ENCODE measurements at regions not wholly inside any gene's neighbourhood (a gene's known extent, or its start where the extent isn't known, plus 50 kb on each side); places are given as distances from the start of the nearest gene placed in this dataset.
A peak's percentile ranks its signal among the peaks of the same experiment; 100 is the strongest.

- FAIRE-seq (no peak), DNase-seq (ENCODE audit: low read depth in 1 of 2, low spot score in 2 of 2) (peak in 1 of 2 experiments; percentile 61)
- H3K4me2 ChIP-seq (ENCODE audit: insufficient read depth in 1 of 2, low read depth in 2 of 2, low read length in 2 of 2): peak overlapping the region; percentile 87 to 92
- H2BK15ac ChIP-seq (ENCODE audit: low read length): no peak overlapping the region
- no peak overlapping the region for H2BK5ac ChIP-seq (ENCODE audit: low read depth, low read length)
- no peak overlapping the region for H4K5ac ChIP-seq (ENCODE audit: insufficient read length, low read depth, low read length)
- 8% methylated on average over 11 of the region's 25 CpGs; no CpG with 5 or more reads in 1 of the 2 experiments for WGBS, 2 experiments (ENCODE audit: extremely low coverage in 1 of 2, insufficient coverage in 1 of 2, insufficient read length in 1 of 2, insufficient replicate concordance in 2 of 2, low coverage in 1 of 2, low lambda C conversion rate in 2 of 2, missing lambda C conversion rate in 1 of 2)
- H4K20me1 ChIP-seq (replicated peaks in 1 of 2; ENCODE audit: control insufficient read depth in 1 of 2, insufficient read depth in 2 of 2, low read length in 2 of 2): peaks cover 2 to 19% of the 10 kb centered on the region in 2 experiments
- H4K8ac ChIP-seq (ENCODE audit: extremely low read depth, insufficient read depth, low read length): no peak overlapping the region
- H3K36me3 ChIP-seq (ENCODE audit: control insufficient read depth in 2 of 4, insufficient read depth in 4 of 4, low read length in 3 of 4): no peaks in the 10 kb centered on the region
- H3K27ac ChIP-seq (ENCODE audit: low read depth, low read length): no peak overlapping the region
- peak overlapping the region; percentile 23 for H4K91ac ChIP-seq (replicated peaks; ENCODE audit: insufficient read length, low read length)
- H3K18ac ChIP-seq (ENCODE audit: extremely low read depth, low read length): no peak overlapping the region; the same call in 1 of the 2 replicates
- H3K27me3 ChIP-seq (replicated peaks in 1 of 4; ENCODE audit: control insufficient read depth in 3 of 4, extremely low read depth in 1 of 4, insufficient read depth in 3 of 4, low read length in 3 of 4): peaks cover 0 to 21% (median 14%) of the 10 kb centered on the region in 4 experiments; a peak in 6 of 7 replicates
- ChIA-PET POLR2A (ENCODE audit: partially characterized antibody) (interaction anchor here (0.8 to 4.1 kb wide), 7 partner anchors 10 to 79 kb away, joined by 3 to 26 read pairs (median 6); no protein-coding TSS in a partner anchor), CTCF (ENCODE audit: partially characterized antibody) (interaction anchor here (1.0 to 5.3 kb wide), 13 partner anchors 11 to 89 kb away, joined by 3 to 49 read pairs (median 4); no protein-coding TSS in a partner anchor)
- H3K9me3 ChIP-seq (ENCODE audit: insufficient read depth in 2 of 2, low read depth in 1 of 2, low read length in 1 of 2): peaks cover 3 to 7% of the 10 kb centered on the region in 2 experiments; a peak in 2 of 4 replicates
- peaks cover 15% of the 10 kb centered on the region for H3K23me2 ChIP-seq (ENCODE audit: low read depth, low read length)
- H3K79me2 ChIP-seq (ENCODE audit: control insufficient read depth in 1 of 2, insufficient read depth in 2 of 2, low read length in 2 of 2): peaks cover 0 to 5% of the 10 kb centered on the region in 2 experiments; a peak in 1 of 4 replicates
- no peak overlapping the region for H2BK12ac ChIP-seq (ENCODE audit: low read depth, low read length)
- H2BK20ac ChIP-seq (ENCODE audit: low read length): no peak overlapping the region
- no peak overlapping the region for H2BK120ac ChIP-seq (replicated peaks; ENCODE audit: low read depth, low read length)
- H3K23ac ChIP-seq (ENCODE audit: insufficient read length): no peak overlapping the region
- TF ChIP-seq GABPA (IDR thresholded peaks at IDR 0.05; ENCODE audit: borderline replicate concordance, insufficient read depth, low read length): 0 out of 2 replicates have a peak, but pooled peaks have one; percentile 1
- peak; percentile 31 for TF ChIP-seq KDM4A (IDR thresholded peaks at IDR 0.05; ENCODE audit: low read depth, low read length, severe bottlenecking)
- TF ChIP-seq JUND (IDR thresholded peaks at IDR 0.05; ENCODE audit: low read length): no peak
- TF ChIP-seq RBBP5 (IDR thresholded peaks at IDR 0.05; ENCODE audit: borderline replicate concordance, low read depth, low read length): peak; percentile 63
- peaks cover 3 to 25% (median 9%) of the 10 kb centered on the region in 4 experiments for H3K4me1 ChIP-seq (replicated peaks in 1 of 4; ENCODE audit: control insufficient read depth in 3 of 4, insufficient read depth in 4 of 4, low read length in 3 of 4)
- H3K9ac ChIP-seq (replicated peaks in 1 of 4; ENCODE audit: extremely low read depth in 1 of 4, low read depth in 3 of 4, low read length in 3 of 4): peak overlapping the region; percentile 25 to 62 (median 46)
- H3K14ac ChIP-seq (ENCODE audit: insufficient read length): no peak overlapping the region
- H2AK5ac ChIP-seq (ENCODE audit: low read depth, low read length): 0 out of 2 replicates have a peak overlapping the region, but pooled peaks have one; percentile 39
- no peak overlapping the region for H3K56ac ChIP-seq (replicated peaks; ENCODE audit: insufficient read length, low read depth, low read length)
- H3K4ac ChIP-seq (replicated peaks; ENCODE audit: insufficient read length, low read depth, low read length): no peak overlapping the region
- no peak overlapping the region for H2AFZ ChIP-seq (ENCODE audit: low read length)
- peaks cover 5% of the 10 kb centered on the region for H3K79me1 ChIP-seq (ENCODE audit: low read depth, low read length)
- peak overlapping the region; percentile 69 to 93 (median 72) for H3K4me3 ChIP-seq (ENCODE audit: extremely low read depth in 1 of 4, insufficient read depth in 2 of 4, low read depth in 3 of 4, low read length in 4 of 4)
Measured at GRCh38 chr9:121599872-121600585, 51.4 kb upstream of the DAB2IP start.
